GM19455 (cell line): ENCODE measurements at regions not wholly inside any gene's neighbourhood (a gene's known extent, or its start where the extent isn't known, plus 50 kb on each side); places are given as distances from the start of the nearest gene placed in this dataset.
"Not testable (repeated sequence)": the region's sequence is repeated elsewhere in the genome, so short reads cannot be mapped to it uniquely, and the experiment has no call there.

Experiments
- ATAC-seq: cut with Tn5 transposase; IDR thresholded peaks from one replicate; pipeline ENCODE4 v1.9.1; 2021; ENCODE audit not compliant: unreplicated experiment

GRCh38 chr10:109306698-109307097, 616.6 kb downstream of the XPNPEP1 start:
- ATAC-seq, result no peak

GRCh38 chr10:109287858-109288257, 635.5 kb downstream of the XPNPEP1 start:
- ATAC-seq, result no peak

DNA sequence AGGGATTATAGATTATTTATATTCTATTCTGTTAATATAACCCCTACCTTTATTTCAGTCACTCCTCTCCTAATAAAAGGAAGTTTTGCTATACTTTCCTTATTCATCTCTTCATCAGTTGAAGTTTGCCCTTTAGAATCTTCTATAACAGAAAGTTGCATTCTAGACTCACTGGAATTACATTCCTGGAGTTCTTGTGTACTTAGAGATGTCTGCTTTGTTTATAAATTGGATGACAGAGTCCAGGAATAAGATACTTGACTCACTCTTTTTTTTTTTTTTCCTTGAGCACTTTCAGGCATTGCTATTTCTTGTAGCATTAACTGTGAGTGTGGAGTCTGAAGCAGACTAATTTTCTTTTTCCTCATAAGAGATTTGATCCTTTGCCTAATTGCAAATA, 640.8 kb downstream of the XPNPEP1 start:
- no peak for ATAC-seq

DNA sequence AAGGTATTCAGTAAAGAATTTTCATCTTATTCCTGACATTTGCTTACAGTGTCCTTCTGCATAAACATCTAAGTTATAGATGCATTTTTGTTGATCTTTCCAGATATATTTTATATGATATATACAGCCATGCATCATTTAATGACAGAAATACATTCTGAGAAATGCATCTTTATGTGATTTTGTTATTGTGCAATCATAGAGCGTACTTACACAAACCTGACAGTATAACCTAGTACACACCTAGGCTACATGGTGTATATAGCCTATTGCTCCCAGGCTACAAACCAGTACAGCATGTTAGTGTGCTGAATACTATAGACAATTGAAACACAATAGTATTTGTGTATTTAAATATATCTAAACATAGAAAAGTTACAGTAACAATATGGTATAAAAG, 642.0 kb downstream of the XPNPEP1 start:
- no peak for ATAC-seq

- ATAC-seq, result no peak
Observed at GRCh38 chr10:109280837-109281236, 642.5 kb downstream of the XPNPEP1 start.

DNA sequence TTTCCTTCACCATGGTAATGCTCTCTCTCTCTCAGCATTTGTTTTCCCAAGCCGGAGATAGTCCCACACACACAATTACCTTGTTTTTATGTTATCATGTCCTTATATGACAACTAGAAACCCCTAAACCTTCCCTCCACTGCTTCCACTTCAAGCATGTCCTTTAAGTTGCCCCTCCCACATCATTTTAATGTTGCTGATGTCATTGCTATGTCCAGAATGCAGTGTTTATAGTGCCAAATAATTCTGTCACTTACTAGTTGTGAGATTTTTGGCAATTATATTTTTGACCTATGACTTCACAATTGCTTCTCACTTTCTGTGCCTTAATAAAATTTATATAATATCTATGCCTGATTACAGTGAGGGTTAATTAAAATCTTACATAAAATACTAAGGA, 645.9 kb downstream of the XPNPEP1 start:
- no peak for ATAC-seq

DNA sequence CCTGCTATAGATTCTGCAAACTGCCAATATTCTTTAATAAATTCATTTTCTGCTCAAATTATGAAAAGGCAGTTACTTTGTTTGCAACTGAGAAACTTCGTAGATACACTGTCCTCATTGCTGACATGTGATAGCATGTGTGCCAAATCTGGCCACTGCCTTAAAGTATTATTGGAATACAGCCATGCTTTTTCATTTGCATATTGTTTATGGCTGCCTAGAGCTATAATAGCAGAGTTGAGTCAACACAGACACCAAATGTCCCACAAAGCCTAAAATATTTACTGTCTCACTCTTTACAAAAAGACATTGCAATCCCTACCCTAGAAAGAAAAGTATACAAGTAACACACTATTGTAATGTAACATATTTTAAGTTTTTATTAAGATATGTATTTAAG, 647.4 kb downstream of the XPNPEP1 start:
- no peak for ATAC-seq

- ATAC-seq, result no peak
Observed at GRCh38 chr10:109274681-109275080, 648.6 kb downstream of the XPNPEP1 start.

DNA sequence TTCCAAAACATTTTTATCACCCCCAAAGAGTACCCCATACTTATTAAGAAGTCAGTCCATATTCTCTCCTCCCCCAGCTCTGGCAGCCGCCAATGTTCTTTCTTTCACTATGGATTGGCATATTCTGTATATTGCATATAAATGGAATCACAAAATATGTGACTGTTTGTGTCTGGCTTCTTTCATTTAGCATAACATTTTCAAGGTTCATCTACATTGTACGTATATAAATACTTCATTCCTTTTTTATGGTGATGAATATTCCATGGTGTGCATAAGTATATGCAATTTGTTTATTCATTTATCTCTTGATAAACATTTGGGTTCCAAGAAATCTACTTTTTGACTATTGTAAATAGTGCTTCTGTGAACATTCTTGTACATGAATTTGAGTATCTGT, 653.1 kb downstream of the XPNPEP1 start:
- no peak for ATAC-seq

DNA sequence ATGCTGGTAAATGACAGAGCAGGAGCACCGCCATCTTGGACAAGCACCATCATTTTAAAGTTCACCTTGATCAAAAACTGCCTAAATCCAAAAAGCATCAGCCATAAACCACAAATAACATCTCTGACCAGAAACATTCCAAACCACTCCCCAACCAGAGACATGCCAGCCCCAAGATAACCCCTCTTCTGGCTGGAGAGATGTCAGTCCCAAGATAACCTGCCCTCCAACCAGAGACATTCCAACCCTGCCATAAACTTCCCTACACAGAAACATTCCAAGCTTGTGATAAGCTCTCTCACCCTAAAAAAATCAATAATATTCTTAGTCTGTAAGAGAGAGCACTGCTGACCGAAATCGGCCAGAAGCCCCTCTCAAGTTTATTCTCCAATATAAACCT, 659.3 kb downstream of the XPNPEP1 start:
- no peak for ATAC-seq

- ATAC-seq, result no peak
Observed at GRCh38 chr10:109261231-109261630, 662.1 kb downstream of the XPNPEP1 start.

GRCh38 chr10:109259293-109259692, 664.0 kb downstream of the XPNPEP1 start:
- ATAC-seq, result no peak

DNA sequence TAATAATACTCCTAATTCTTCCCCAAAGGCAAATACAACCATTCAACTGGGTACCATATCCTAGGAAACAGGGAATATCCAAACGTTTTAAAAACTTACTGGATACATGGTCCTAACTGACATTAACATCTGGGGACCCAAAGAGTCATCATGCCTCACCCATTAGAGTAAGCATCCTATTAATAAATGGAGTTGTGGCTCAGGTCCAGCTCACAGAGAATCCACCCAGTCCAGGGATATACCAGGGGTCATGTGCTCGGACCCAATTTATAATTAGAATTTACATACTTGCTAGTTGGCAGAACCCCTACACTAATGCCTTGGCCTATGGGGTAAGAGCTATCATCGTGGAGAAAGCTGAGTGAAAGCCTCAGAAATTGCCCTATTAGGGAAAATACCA, 670.0 kb downstream of the XPNPEP1 start:
- ATAC-seq, result no peak

DNA sequence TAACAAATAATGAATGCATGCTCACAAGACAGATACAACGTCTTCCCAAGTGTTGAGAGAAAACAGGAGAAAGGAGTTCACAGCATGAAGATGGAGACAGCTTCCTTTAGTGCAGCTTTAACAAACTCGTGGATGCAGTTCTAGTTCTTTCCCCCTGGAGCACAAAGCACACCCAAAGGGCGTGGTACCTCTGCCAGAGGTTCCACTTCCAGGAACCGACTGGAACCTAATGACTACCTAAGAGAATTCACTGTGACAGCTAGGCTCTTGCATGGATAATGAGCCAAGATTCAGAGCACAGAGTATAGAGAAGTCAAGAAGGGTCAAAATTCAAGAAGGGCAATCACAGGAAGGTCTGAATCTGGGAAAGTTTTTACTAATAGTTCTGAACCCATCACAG, 673.2 kb downstream of the XPNPEP1 start:
- no peak for ATAC-seq

GRCh38 chr10:109247814-109248213, 675.5 kb downstream of the XPNPEP1 start:
- ATAC-seq, result no peak

DNA sequence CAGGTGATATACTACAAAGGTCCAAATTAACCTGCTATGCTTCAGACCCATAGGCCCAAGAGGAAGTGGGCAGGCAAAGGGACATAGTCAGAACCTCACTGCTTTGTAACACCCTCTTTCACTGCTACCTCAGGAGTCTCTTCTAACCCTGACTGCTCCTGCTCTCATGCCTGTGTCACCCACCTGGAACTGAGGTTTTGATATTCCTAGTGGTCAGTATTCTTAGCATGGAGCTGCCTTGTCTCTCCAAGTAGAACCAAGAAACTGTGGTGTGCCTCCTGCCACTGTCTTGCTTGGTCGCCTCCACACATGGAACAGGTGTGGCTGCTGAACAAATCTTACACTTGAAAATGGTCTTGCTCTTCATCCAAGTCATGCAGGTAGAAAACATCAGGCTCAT, 677.5 kb downstream of the XPNPEP1 start:
- ATAC-seq, result no peak

- ATAC-seq, result no peak
Observed at GRCh38 chr10:109239371-109239770, 683.9 kb downstream of the XPNPEP1 start.

DNA sequence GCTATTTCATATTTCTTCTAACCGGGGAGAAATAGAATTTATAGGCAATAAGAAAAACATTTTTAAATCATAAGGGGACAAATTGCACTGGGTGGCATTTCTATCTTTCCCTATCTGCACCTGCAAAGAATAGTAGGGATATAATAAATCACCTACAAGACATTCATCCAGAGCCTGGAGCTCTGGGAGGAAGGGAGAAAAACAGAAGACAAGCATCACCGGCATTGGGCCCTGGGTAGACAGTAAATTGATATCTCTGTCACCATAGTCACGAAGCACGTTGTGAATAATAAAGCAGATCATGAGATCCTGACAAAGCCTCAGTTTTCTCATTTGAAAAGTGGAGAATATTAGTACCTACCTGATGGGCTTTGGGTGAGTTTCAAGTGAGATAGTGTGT, 685.6 kb downstream of the XPNPEP1 start:
- ATAC-seq, result no peak

DNA sequence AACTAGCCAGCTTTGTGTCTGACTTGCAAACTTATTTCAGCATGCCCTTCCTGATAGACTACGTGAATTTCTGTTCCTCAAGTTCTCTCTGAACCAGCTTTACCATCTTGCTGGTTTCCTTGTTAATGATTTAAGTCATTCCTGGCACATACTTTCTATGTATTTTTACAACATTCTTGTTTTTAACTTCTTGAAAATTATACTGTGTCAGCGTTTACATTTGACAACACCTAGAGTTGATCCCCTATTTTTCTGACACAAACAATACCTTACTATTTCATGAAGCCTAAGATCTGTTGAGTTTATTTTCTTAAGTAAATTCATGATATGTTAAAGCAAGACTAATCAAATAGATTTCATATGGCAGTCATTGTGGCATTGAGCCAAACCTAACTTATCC, 686.3 kb downstream of the XPNPEP1 start:
- no peak for ATAC-seq

GRCh38 chr10:109223533-109223932, 699.8 kb downstream of the XPNPEP1 start:
- not testable (repeated sequence) for ATAC-seq

DNA sequence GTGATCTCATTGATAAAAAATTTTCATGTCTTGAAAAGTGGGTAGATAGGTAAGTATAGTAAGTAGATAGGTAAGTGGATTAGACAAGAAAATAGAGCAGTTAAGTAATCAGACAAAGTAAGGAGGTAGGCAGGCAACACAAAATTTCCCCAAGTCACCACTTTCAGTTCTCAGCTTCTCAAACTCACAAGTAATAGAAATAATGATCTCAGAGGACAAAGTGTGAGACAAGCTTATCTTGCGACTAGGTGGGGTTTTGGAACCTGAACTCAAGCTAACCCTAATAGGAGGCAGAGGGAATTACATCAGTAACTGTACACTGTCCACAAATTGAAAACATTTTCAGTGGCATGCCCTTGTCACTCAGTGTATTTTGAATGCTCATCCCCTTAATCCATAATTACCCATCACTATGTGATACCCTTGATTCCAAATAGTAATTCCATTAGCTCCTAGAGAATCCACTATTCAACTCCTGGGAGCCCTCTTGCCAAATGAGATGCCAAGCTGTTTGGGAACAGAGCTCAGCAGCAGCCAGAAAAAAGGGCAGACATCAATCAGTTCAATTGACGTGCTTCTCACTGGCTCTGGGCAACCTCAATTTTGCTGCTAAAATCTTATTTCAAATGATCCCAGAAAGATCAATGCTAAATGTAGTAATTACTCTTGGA, 703.2 kb downstream of the XPNPEP1 start:
- no peak for ATAC-seq

DNA sequence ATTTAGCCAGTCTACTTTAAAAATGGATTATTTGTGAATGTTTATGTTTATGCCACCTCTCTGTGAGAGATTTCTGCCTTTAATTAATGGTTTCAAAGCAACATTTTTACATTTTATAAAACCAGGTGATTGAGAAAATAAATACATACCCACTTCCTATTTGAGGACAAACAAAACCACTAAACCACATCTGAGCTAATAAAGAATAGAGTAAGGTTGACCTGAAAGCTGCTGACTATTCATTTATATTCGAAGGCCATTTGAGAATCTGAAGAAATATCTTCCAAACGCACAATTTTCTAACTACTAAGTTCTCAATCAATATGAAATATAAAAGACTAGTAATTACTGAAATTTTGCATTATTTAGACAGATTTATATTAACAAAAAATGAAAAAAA, 705.1 kb downstream of the XPNPEP1 start:
- ATAC-seq, result no peak

DNA sequence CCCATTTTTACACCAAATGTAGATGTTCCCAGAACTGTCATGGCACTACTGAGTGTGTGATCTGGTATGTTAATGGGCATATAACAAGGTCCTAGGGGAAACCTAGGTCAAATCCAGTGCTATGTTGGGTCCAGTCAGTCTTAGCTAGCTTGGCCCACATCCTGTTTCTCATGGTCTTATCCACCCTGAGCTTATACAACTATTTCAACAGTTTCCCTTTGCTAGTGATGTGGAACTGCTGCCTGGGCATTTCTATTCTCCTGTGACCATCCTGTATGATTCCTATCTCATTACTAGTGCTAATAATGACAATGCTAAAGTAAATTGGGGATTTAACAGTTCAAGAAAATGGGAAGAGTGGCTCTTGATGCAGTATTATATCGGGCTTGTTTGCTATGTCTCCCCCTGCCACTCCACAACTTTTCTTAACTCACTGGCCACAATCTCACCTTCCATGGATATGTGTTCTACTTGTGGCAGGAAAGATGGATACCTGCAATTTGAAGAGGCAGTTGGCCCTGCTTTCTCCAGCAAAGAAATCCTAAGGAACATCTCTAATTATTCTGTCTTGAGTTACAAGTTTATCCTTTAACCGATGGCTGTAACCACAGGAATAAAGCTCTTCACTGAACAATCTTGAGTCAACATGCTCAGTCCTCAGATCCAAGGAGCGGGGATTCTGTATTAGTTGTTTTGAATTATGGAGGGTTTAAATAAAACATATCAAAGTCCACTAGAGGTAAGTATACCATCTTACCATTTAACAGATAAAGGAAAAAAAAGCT, 707.8 kb downstream of the XPNPEP1 start:
- ATAC-seq, result no peak
